ENCODE measurements at regions not wholly inside any gene's neighbourhood (a gene's known extent, or its start where the extent isn't known, plus 50 kb on each side); places are given as distances from the start of the nearest gene placed in this dataset.
"Not testable (repeated sequence)": the region's sequence is repeated elsewhere in the genome, so short reads cannot be mapped to it uniquely, and the experiment has no call there.

DNA sequence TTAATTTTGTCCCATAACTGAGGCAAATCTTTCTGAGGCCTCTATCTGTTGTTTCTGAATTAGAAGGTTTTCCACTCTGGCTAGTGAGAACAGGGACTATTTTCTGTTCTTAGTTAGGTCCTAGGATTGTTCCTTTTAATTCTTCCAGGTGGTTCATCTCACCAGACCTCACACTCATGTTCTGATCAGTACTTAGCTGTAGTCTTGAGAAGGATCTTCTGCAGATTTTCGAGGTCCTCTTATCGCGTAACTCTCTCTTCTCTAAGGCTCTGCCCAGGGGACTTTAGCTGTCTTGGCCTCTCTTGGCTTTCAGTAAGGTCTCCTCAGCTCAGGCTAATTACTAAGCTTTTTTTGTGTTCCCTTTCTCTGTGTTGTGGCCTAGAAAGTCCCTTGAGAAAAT is 201.1 kb downstream of the ETNK1 start:
- no peaks in the 10 kb centered on the region for H3K79me2 ChIP-seq (replicated peaks; ENCODE audit: insufficient read depth, low read length)
- H3K27ac ChIP-seq (ENCODE audit: low read length): no peak overlapping the region
- H2AFZ ChIP-seq (ENCODE audit: low read depth, low read length): no peak overlapping the region
- no peaks in the 10 kb centered on the region for H3K9me2 ChIP-seq (ENCODE audit: insufficient read depth, low read length)
- H3K27me3 ChIP-seq (ENCODE audit: insufficient read depth, low read depth, low read length): no peaks in the 10 kb centered on the region
- H3K36me3 ChIP-seq (ENCODE audit: insufficient read depth, low read length): no peaks in the 10 kb centered on the region
- no peaks in the 10 kb centered on the region for H3F3A ChIP-seq (ENCODE audit: insufficient read depth, low read length, poor library complexity, severe bottlenecking)
- H3K4me2 ChIP-seq (ENCODE audit: low read length): no peak overlapping the region
- no peak overlapping the region for H3K4me3 ChIP-seq (ENCODE audit: low read length)
- no peaks in the 10 kb centered on the region for H4K20me1 ChIP-seq (ENCODE audit: insufficient read depth)
- peaks cover 4% of the 10 kb centered on the region for H3K9me3 ChIP-seq (ENCODE audit: low read length)
- no peak for TF ChIP-seq TAF1 (IDR thresholded peaks at IDR 0.05; ENCODE audit: low read depth)
- TF ChIP-seq EZH2 (IDR thresholded peaks at IDR 0.05; ENCODE audit: borderline replicate concordance, insufficient read depth, low read length, poor library complexity, severe bottlenecking): no peak
- TF ChIP-seq MXI1 (conservative IDR thresholded peaks at IDR 0.05; ENCODE audit: poor library complexity, severe bottlenecking): no peak
- no peak for TF ChIP-seq SMC3 (conservative IDR thresholded peaks at IDR 0.05; ENCODE audit: poor library complexity)
- TF ChIP-seq, protein P1, sequence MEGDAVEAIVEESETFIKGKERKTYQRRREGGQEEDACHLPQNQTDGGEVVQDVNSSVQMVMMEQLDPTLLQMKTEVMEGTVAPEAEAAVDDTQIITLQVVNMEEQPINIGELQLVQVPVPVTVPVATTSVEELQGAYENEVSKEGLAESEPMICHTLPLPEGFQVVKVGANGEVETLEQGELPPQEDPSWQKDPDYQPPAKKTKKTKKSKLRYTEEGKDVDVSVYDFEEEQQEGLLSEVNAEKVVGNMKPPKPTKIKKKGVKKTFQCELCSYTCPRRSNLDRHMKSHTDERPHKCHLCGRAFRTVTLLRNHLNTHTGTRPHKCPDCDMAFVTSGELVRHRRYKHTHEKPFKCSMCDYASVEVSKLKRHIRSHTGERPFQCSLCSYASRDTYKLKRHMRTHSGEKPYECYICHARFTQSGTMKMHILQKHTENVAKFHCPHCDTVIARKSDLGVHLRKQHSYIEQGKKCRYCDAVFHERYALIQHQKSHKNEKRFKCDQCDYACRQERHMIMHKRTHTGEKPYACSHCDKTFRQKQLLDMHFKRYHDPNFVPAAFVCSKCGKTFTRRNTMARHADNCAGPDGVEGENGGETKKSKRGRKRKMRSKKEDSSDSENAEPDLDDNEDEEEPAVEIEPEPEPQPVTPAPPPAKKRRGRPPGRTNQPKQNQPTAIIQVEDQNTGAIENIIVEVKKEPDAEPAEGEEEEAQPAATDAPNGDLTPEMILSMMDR (IDR thresholded peaks at IDR 0.05; ENCODE audit: poor library complexity, severe bottlenecking): no peak
- TF ChIP-seq POLR2AphosphoS5 (IDR thresholded peaks at IDR 0.05): no peak
- TF ChIP-seq RAD21 (conservative IDR thresholded peaks at IDR 0.05): no peak
- no peak for TF ChIP-seq EP300 (conservative IDR thresholded peaks at IDR 0.05; ENCODE audit: poor library complexity, severe bottlenecking)
- TF ChIP-seq, protein P2, sequence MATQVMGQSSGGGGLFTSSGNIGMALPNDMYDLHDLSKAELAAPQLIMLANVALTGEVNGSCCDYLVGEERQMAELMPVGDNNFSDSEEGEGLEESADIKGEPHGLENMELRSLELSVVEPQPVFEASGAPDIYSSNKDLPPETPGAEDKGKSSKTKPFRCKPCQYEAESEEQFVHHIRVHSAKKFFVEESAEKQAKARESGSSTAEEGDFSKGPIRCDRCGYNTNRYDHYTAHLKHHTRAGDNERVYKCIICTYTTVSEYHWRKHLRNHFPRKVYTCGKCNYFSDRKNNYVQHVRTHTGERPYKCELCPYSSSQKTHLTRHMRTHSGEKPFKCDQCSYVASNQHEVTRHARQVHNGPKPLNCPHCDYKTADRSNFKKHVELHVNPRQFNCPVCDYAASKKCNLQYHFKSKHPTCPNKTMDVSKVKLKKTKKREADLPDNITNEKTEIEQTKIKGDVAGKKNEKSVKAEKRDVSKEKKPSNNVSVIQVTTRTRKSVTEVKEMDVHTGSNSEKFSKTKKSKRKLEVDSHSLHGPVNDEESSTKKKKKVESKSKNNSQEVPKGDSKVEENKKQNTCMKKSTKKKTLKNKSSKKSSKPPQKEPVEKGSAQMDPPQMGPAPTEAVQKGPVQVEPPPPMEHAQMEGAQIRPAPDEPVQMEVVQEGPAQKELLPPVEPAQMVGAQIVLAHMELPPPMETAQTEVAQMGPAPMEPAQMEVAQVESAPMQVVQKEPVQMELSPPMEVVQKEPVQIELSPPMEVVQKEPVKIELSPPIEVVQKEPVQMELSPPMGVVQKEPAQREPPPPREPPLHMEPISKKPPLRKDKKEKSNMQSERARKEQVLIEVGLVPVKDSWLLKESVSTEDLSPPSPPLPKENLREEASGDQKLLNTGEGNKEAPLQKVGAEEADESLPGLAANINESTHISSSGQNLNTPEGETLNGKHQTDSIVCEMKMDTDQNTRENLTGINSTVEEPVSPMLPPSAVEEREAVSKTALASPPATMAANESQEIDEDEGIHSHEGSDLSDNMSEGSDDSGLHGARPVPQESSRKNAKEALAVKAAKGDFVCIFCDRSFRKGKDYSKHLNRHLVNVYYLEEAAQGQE (IDR thresholded peaks at IDR 0.05; ENCODE audit: borderline replicate concordance): no peak
- H3K9ac ChIP-seq (ENCODE audit: low read length): no peak overlapping the region

DNA sequence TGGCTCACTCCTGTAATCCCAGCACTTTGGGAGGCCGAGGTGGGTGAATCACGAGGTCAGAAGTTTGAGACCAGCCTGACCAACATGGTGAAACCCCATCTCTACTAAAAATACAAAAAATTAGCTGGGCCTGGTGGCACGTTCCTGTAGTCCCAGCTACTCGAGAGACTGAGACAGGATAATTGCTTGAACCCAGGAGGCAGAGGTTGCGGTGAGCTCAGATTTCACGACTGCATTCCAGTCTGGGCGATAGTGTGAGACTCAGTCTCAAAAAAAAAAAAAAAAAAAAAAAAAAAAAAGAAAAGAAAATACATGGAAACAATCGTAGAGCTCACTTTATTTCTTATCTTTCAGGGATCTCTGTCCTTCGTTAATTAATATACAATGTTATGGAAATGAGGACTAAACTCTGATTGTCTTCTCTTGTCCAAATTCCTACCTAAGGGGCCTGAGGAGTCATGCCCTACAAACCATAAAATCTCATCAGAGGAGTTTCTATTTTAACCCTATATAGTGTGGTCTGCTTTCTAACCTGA is 201.5 kb downstream of the ETNK1 start:
- not testable (repeated sequence) for H3K4me3 ChIP-seq (ENCODE audit: low read length); H3F3A ChIP-seq (ENCODE audit: insufficient read depth, low read length, poor library complexity, severe bottlenecking); H3K36me3 ChIP-seq (ENCODE audit: insufficient read depth, low read length); H4K20me1 ChIP-seq (ENCODE audit: insufficient read depth); H3K79me2 ChIP-seq (replicated peaks; ENCODE audit: insufficient read depth, low read length); H3K9me2 ChIP-seq (ENCODE audit: insufficient read depth, low read length); H3K27me3 ChIP-seq (ENCODE audit: insufficient read depth, low read depth, low read length); H3K4me2 ChIP-seq (ENCODE audit: low read length); H3K27ac ChIP-seq (ENCODE audit: low read length); H2AFZ ChIP-seq (ENCODE audit: low read depth, low read length); H3K9me3 ChIP-seq (ENCODE audit: low read length); H3K9ac ChIP-seq (ENCODE audit: low read length)

DNA sequence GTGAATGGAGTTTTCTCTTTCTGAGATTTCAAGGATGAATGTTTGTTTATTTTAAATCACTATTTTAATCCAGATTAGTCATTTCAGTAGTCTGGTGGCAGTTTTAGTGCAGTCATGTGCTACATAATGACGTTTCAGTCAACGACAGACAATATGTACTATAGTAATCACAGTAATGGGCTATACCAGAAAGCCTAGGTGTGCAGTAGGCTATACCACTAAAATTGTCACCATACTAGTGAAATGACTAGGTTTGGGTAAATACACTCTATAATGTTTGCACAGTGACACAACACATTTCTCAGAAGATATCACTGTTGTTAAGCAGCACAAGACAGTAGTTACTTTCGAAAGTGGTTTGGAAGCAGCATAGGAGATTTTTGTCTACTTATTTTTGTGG is 203.1 kb downstream of the ETNK1 start:
- no peaks in the 10 kb centered on the region for H3K27me3 ChIP-seq (ENCODE audit: insufficient read depth, low read depth, low read length)
- no peak overlapping the region for H3K9ac ChIP-seq (ENCODE audit: low read length)
- H2AFZ ChIP-seq (ENCODE audit: low read depth, low read length): no peak overlapping the region
- H4K20me1 ChIP-seq (ENCODE audit: insufficient read depth): no peaks in the 10 kb centered on the region
- TF ChIP-seq, protein P2 (IDR thresholded peaks at IDR 0.05; ENCODE audit: borderline replicate concordance): no peak
- no peak for TF ChIP-seq MXI1 (conservative IDR thresholded peaks at IDR 0.05; ENCODE audit: poor library complexity, severe bottlenecking)
- TF ChIP-seq EZH2 (IDR thresholded peaks at IDR 0.05; ENCODE audit: borderline replicate concordance, insufficient read depth, low read length, poor library complexity, severe bottlenecking): no peak
- TF ChIP-seq RAD21 (conservative IDR thresholded peaks at IDR 0.05): no peak
- TF ChIP-seq, protein P1 (IDR thresholded peaks at IDR 0.05; ENCODE audit: poor library complexity, severe bottlenecking): no peak
- no peak for TF ChIP-seq SMC3 (conservative IDR thresholded peaks at IDR 0.05; ENCODE audit: poor library complexity)
- no peak for TF ChIP-seq EP300 (conservative IDR thresholded peaks at IDR 0.05; ENCODE audit: poor library complexity, severe bottlenecking)
- TF ChIP-seq TAF1 (IDR thresholded peaks at IDR 0.05; ENCODE audit: low read depth): no peak
- no peak for TF ChIP-seq POLR2AphosphoS5 (IDR thresholded peaks at IDR 0.05)
- no peaks in the 10 kb centered on the region for H3K36me3 ChIP-seq (ENCODE audit: insufficient read depth, low read length)
- no peaks in the 10 kb centered on the region for H3K9me2 ChIP-seq (ENCODE audit: insufficient read depth, low read length)
- no peak overlapping the region for H3K4me3 ChIP-seq (ENCODE audit: low read length)
- no peak overlapping the region for H3K27ac ChIP-seq (ENCODE audit: low read length)
- no peak overlapping the region for H3K4me2 ChIP-seq (ENCODE audit: low read length)
- no peaks in the 10 kb centered on the region for H3F3A ChIP-seq (ENCODE audit: insufficient read depth, low read length, poor library complexity, severe bottlenecking)
- no peaks in the 10 kb centered on the region for H3K79me2 ChIP-seq (replicated peaks; ENCODE audit: insufficient read depth, low read length)
- no peaks in the 10 kb centered on the region for H3K9me3 ChIP-seq (ENCODE audit: low read length)

Data from neural cell (in vitro differentiated cells).